Vagina (tissue), 2 donors: ENCODE measurements at regions not wholly inside any gene's neighbourhood (a gene's known extent, or its start where the extent isn't known, plus 50 kb on each side); places are given as distances from the start of the nearest gene placed in this dataset.

Experiments used
- DNase-seq, 2 donors: peaks; one replicate each; pipeline ENCODE4 v3.0.0-alpha.2; 2017; ENCODE audit errors: extremely low spot score in 2 of 2
- H3K27ac ChIP-seq: fragments of 200-600 bp; sonication (generic); one replicate; pipeline ENCODE4 v1.5.1; 2019
- H3K27me3 ChIP-seq: fragments of 200-600 bp; sonication (generic); one replicate; pipeline ENCODE4 v1.5.1; 2019
- H3K36me3 ChIP-seq, 2 donors: fragments of 200-600 bp; sonication (generic); one replicate each; pipeline ENCODE4 v1.5.1; 2017 to 2019
- H3K4me1 ChIP-seq: fragments of 200-600 bp; sonication (generic); one replicate; pipeline ENCODE4 v1.5.1; 2019
- H3K4me3 ChIP-seq, 2 donors: fragments of 200-600 bp; sonication (generic); 1 replicate in 1 of 2; 2 replicates in 1 of 2; pipeline ENCODE4 v1.5.1; 2016 to 2019
- H3K9me3 ChIP-seq: fragments of 200-600 bp; sonication (generic); one replicate; pipeline ENCODE4 v1.5.1; 2019
- POLR2A ChIP-seq, 2 donors: fragments of 450-650 bp; IDR thresholded peaks; one replicate each; pipeline ENCODE4 v1.6.1; 2017; ENCODE audit warnings: antibody characterized with exemption in 2 of 2, mild to moderate bottlenecking in 2 of 2, moderate library complexity in 2 of 2
- POLR2AphosphoS5 ChIP-seq, 2 donors: sonication (generic); formaldehyde crosslinking; IDR thresholded peaks; one replicate each; pipeline ENCODE4 v1.9.0; 2017; ENCODE audit warnings: antibody characterized with exemption in 2 of 2, mild to moderate bottlenecking in 2 of 2, low read depth in 1 of 2; ENCODE audit not compliant: insufficient read depth in 1 of 2
- intact Hi-C: fragments of 100-400 bp; cut with DNase I; formaldehyde crosslinking; loops from one replicate; pipeline ENCODE4 v1.15.1; 2023
- TF ChIP-seq, protein P1 (sequence below), 3 experiments: fragments of 450-650 bp in 2 of 3; fragments of 200-600 bp in 1 of 3; sonication (generic) in 1 of 3; IDR thresholded peaks; one replicate each; pipeline ENCODE4 v1.5.1; 2017 to 2019; ENCODE audit warnings: antibody characterized with exemption in 3 of 3, mild to moderate bottlenecking in 2 of 3, moderate library complexity in 2 of 3

DNA sequence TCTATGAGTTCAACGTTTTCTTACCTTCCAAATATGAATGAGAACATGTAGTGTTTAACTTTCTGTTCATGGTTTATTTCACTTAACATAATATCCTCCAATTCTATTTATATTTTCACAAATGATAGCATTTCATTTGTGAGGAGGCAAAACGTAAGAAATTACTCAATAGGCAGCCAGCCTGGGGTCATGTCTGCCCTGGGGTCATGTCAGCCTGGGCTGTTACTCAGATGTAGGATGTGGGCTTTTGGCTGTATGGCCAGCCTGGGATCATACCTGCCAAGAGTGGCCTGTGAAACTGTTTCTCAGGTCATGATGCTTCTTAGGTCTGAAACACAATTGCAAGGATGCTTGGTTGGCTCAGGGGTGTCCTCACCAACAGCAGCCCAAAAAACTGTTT, 187.0 kb downstream of the FBXO8 start:
- Histone ChIP-seq H3K27me3 (no peaks in the 10 kb centered on the region), H3K36me3 (no peaks in the 10 kb centered on the region), H3K4me1 (no peaks in the 10 kb centered on the region), H3K4me3 (no peak overlapping the region), H3K27ac (no peak overlapping the region), H3K9me3 (no peaks in the 10 kb centered on the region)
- DNase-seq = no peak
- intact Hi-C loops = no loop called here
- TF ChIP-seq, protein P1, sequence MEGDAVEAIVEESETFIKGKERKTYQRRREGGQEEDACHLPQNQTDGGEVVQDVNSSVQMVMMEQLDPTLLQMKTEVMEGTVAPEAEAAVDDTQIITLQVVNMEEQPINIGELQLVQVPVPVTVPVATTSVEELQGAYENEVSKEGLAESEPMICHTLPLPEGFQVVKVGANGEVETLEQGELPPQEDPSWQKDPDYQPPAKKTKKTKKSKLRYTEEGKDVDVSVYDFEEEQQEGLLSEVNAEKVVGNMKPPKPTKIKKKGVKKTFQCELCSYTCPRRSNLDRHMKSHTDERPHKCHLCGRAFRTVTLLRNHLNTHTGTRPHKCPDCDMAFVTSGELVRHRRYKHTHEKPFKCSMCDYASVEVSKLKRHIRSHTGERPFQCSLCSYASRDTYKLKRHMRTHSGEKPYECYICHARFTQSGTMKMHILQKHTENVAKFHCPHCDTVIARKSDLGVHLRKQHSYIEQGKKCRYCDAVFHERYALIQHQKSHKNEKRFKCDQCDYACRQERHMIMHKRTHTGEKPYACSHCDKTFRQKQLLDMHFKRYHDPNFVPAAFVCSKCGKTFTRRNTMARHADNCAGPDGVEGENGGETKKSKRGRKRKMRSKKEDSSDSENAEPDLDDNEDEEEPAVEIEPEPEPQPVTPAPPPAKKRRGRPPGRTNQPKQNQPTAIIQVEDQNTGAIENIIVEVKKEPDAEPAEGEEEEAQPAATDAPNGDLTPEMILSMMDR (IDR thresholded peaks at IDR 0.05) = no peak
- TF ChIP-seq POLR2A (IDR thresholded peaks at IDR 0.05) (no peak), POLR2AphosphoS5 (IDR thresholded peaks at IDR 0.05; ENCODE audit: insufficient read depth in 1 of 2, low read depth in 1 of 2) (no peak)

DNA sequence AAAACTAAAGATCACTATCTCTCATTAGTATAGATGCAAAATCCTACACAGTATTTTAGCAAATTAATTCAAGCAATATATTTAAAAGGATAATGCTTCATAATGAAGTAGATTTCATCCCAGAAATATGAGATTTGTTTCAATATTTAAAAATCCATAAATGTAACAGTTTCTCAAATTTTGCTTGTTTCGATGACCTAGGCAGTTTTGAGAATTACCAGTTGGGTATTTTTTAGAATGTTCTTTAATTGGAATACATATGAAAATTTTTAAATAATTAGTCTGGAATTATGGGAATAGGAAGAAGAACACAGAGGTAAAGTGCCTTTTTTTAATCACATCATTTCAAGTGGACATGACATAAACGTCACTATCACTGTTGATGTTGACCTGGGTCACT, 192.3 kb downstream of the FBXO8 start:
- intact Hi-C loops = no loop called here
- no peak for TF ChIP-seq POLR2AphosphoS5 (IDR thresholded peaks at IDR 0.05; ENCODE audit: insufficient read depth in 1 of 2, low read depth in 1 of 2)
- no peak for TF ChIP-seq POLR2A (IDR thresholded peaks at IDR 0.05)
- TF ChIP-seq, protein P1 (IDR thresholded peaks at IDR 0.05) = no peak
- Histone ChIP-seq H3K4me3 (no peak overlapping the region), H3K36me3 (no peaks in the 10 kb centered on the region), H3K27me3 (no peaks in the 10 kb centered on the region), H3K27ac (no peak overlapping the region), H3K9me3 (no peaks in the 10 kb centered on the region), H3K4me1 (no peaks in the 10 kb centered on the region)
- no peak for DNase-seq

- H3K4me1 ChIP-seq = no peaks in the 10 kb centered on the region
- H3K27me3 ChIP-seq = no peaks in the 10 kb centered on the region
- DNase-seq = no peak
- no peak overlapping the region for H3K27ac ChIP-seq
- H3K4me3 ChIP-seq = no peak overlapping the region
- TF ChIP-seq POLR2AphosphoS5 (IDR thresholded peaks at IDR 0.05; ENCODE audit: insufficient read depth in 1 of 2, low read depth in 1 of 2) (no peak), POLR2A (IDR thresholded peaks at IDR 0.05) (no peak)
- TF ChIP-seq, protein P1 (IDR thresholded peaks at IDR 0.05) = no peak
- no peaks in the 10 kb centered on the region for H3K9me3 ChIP-seq
- no peaks in the 10 kb centered on the region for H3K36me3 ChIP-seq
- intact Hi-C loops = no loop called here
Measured at GRCh38 chr4:174089711-174090110, 193.8 kb downstream of the FBXO8 start.

DNA sequence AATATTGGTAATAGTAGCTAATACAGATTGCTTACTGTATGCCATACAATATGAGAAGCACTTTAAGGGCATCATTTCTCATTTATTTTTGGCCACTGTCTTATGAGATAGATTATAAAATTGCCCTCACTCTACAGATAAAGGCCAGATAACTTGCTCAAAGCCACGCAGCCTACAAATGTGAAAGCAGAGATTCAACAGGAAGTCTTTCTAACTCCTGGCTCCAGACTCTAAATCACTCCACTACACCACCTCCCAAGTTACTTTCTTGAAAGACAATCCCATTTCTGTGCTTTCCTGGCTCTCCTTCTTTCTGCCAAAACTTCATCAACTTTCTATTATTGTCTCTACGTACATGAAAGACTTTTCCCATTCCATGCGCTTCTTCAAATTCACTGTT, 194.7 kb downstream of the FBXO8 start:
- no peaks in the 10 kb centered on the region for H3K36me3 ChIP-seq
- no peak for DNase-seq
- no peak overlapping the region for H3K27ac ChIP-seq
- H3K9me3 ChIP-seq = no peaks in the 10 kb centered on the region
- intact Hi-C loops = no loop called here
- no peaks in the 10 kb centered on the region for H3K4me1 ChIP-seq
- H3K4me3 ChIP-seq = no peak overlapping the region
- H3K27me3 ChIP-seq = no peaks in the 10 kb centered on the region
- TF ChIP-seq POLR2AphosphoS5 (IDR thresholded peaks at IDR 0.05; ENCODE audit: insufficient read depth in 1 of 2, low read depth in 1 of 2) (no peak), POLR2A (IDR thresholded peaks at IDR 0.05) (no peak)
- TF ChIP-seq, protein P1 (IDR thresholded peaks at IDR 0.05) = no peak

- TF ChIP-seq, protein P1 (IDR thresholded peaks at IDR 0.05) = no peak
- TF ChIP-seq POLR2A (IDR thresholded peaks at IDR 0.05) = no peak
- TF ChIP-seq POLR2AphosphoS5 (IDR thresholded peaks at IDR 0.05; ENCODE audit: insufficient read depth in 1 of 2, low read depth in 1 of 2) = no peak
- Histone ChIP-seq H3K9me3 (no peaks in the 10 kb centered on the region), H3K4me3 (no peak overlapping the region), H3K27ac (no peak overlapping the region), H3K27me3 (no peaks in the 10 kb centered on the region), H3K4me1 (no peaks in the 10 kb centered on the region), H3K36me3 (no peaks in the 10 kb centered on the region)
- intact Hi-C loops = no loop called here
- no peak for DNase-seq
Measured at GRCh38 chr4:174086829-174087799, 196.4 kb downstream of the FBXO8 start.
